SK-N-SH (cell line): ENCODE measurements at regions not wholly inside any gene's neighbourhood (a gene's known extent, or its start where the extent isn't known, plus 50 kb on each side); places are given as distances from the start of the nearest gene placed in this dataset.
"Not testable (repeated sequence)": the region's sequence is repeated elsewhere in the genome, so short reads cannot be mapped to it uniquely, and the experiment has no call there.

ENCODE experiments used
- CTCF ChIA-PET: fragments of 300-600, 350-600 bp; formaldehyde crosslinking; extraction: SDS; loops from one replicate; lab custom pipeline; 2021; lab: Yijun Ruan, JAX
- POLR2A ChIA-PET: fragments of 350-600 bp; sonication (Branson Sonifier 250); formaldehyde crosslinking; extraction: SDS; loops from one replicate; lab custom pipeline; 2020; ENCODE audit warnings: antibody characterized with exemption, inconsistent platforms; lab: Yijun Ruan, JAX
- DNase-seq: peaks from one replicate; pipeline ENCODE4 v3.0.0; 2012
- H2AFZ ChIP-seq: fragments of 200-600 bp; sonication (generic); 2 replicates; pipeline ENCODE4 v1.8.1; 2016; ENCODE audit warnings: antibody characterized with exemption, mild to moderate bottlenecking, low read depth
- H3F3A ChIP-seq: fragments of 200-600 bp; sonication (generic); replicated peaks from 2 replicates; pipeline ENCODE3; 2016; ENCODE audit warnings: antibody characterized with exemption, mild to moderate bottlenecking; ENCODE audit not compliant: insufficient read depth
- H3K27ac ChIP-seq, 2 experiments: fragments of 200-500 bp in 1 of 2; fragments of 200-600 bp in 1 of 2; sonication (Bioruptor generic) in 1 of 2; sonication (generic), shearing (Covaris generic) in 1 of 2; 2 replicates each; pipeline versions ENCODE4 v1.5.1 to v1.6.1; 2014 to 2016; ENCODE audit warnings: low read depth in 2 of 2, inconsistent platforms in 1 of 2, low read length in 1 of 2, mild to moderate bottlenecking in 1 of 2, mixed read lengths in 1 of 2
- H3K27me3 ChIP-seq: fragments of 200-600 bp; sonication (generic), shearing (Covaris generic); 2 replicates; pipeline ENCODE4 v1.6.1; 2016; ENCODE audit warnings: mixed run types; ENCODE audit not compliant: insufficient read depth
- H3K36me3 ChIP-seq, 2 experiments: fragments of 200-500 bp in 1 of 2; fragments of 200-600 bp in 1 of 2; sonication (Bioruptor generic) in 1 of 2; sonication (generic) in 1 of 2; replicated peaks in 1 of 2; 2 replicates each; pipeline versions ENCODE3 to v1.5.1; 2014 to 2016; ENCODE audit warnings: low read length in 1 of 2, mild to moderate bottlenecking in 1 of 2; ENCODE audit not compliant: insufficient read depth in 2 of 2, control insufficient read depth in 1 of 2
- H3K4me1 ChIP-seq, 2 experiments: fragments of 200-500 bp in 1 of 2; fragments of 200-600 bp in 1 of 2; sonication (Bioruptor generic) in 1 of 2; sonication (generic), shearing (Covaris generic) in 1 of 2; 2 replicates each; pipeline versions ENCODE4 v1.5.1 to v1.6.1; 2014 to 2016; ENCODE audit warnings: low read depth in 1 of 2, low read length in 1 of 2, mixed run types in 1 of 2; ENCODE audit not compliant: insufficient read depth in 2 of 2, control insufficient read depth in 1 of 2
- H3K4me2 ChIP-seq: fragments of 200-600 bp; sonication (generic), shearing (Covaris generic); 2 replicates; pipeline ENCODE4 v1.6.1; 2017; ENCODE audit warnings: mixed run types
- H3K4me3 ChIP-seq, 2 experiments: fragments of 200-500 bp in 1 of 2; fragments of 200-600 bp in 1 of 2; sonication (Bioruptor generic) in 1 of 2; sonication (generic), shearing (Covaris generic) in 1 of 2; 2 replicates each; pipeline versions ENCODE4 v1.5.1 to v1.8.1; 2014 to 2016; ENCODE audit warnings: low read depth in 2 of 2, inconsistent platforms in 1 of 2, low read length in 1 of 2, mild to moderate bottlenecking in 1 of 2, mixed read lengths in 1 of 2, moderate library complexity in 1 of 2
- H3K79me2 ChIP-seq: fragments of 200-600 bp; sonication (generic); 2 replicates; pipeline ENCODE4 v1.8.1; 2017; ENCODE audit warnings: mild to moderate bottlenecking; ENCODE audit not compliant: insufficient read depth
- H3K9ac ChIP-seq: fragments of 200-600 bp; sonication (generic); 2 replicates; pipeline ENCODE4 v1.6.1; 2017; ENCODE audit warnings: mixed run types
- H3K9me2 ChIP-seq: fragments of 200-600 bp; sonication (generic); 2 replicates; pipeline ENCODE4 v1.6.1; 2017; ENCODE audit warnings: mixed run types
- H3K9me3 ChIP-seq: fragments of 200-600 bp; sonication (generic); 2 replicates; pipeline ENCODE4 v1.6.1; 2017; ENCODE audit warnings: mixed run types, mild to moderate bottlenecking, moderate library complexity
- H4K20me1 ChIP-seq: fragments of 200-600 bp; sonication (generic); 2 replicates; pipeline ENCODE4 v1.6.1; 2017; ENCODE audit warnings: mild to moderate bottlenecking, mixed run types; ENCODE audit not compliant: insufficient read depth
- CHD2 ChIP-seq: fragments of 150-350 bp; IDR thresholded peaks from 2 replicates; pipeline ENCODE4 v1.6.1; 2018; ENCODE audit warnings: low read length; ENCODE audit not compliant: partially characterized antibody
- EP300 ChIP-seq, 2 experiments: IDR thresholded peaks; 2 replicates each; pipeline versions ENCODE4 v1.4.0 to v1.6.1; 2012; ENCODE audit warnings: borderline replicate concordance in 1 of 2, low read depth in 1 of 2, low read length in 1 of 2
- JUND ChIP-seq: IDR thresholded peaks from 2 replicates; pipeline ENCODE4 v1.4.0; 2012
- PBX3 ChIP-seq: IDR thresholded peaks from 2 replicates; pipeline ENCODE4; 2012
- POLR2AphosphoS5 ChIP-seq: IDR thresholded peaks from 2 replicates; pipeline ENCODE4 v1.6.1; 2012; ENCODE audit warnings: low read depth, low read length
- RAD21 ChIP-seq: IDR thresholded peaks from 2 replicates; pipeline ENCODE4 v1.6.1; 2012; ENCODE audit warnings: mild to moderate bottlenecking, low read length
- SIN3A ChIP-seq: IDR thresholded peaks from 2 replicates; pipeline ENCODE4 v1.6.1; 2012; ENCODE audit warnings: low read depth, mild to moderate bottlenecking, low read length, moderate library complexity, borderline replicate concordance
- SMC3 ChIP-seq: IDR thresholded peaks from 2 replicates; pipeline ENCODE4 v1.6.1; 2012; ENCODE audit warnings: low read depth, low read length, improper control_type of control experiment
- TAF1 ChIP-seq: IDR thresholded peaks from 2 replicates; pipeline ENCODE4 v1.6.1; 2012; ENCODE audit warnings: low read depth, mild to moderate bottlenecking, low read length, moderate library complexity, borderline replicate concordance
- WGBS: methylation state at CpG from one replicate; pipeline ENCODE4 v1.1.6; 2017; ENCODE audit warnings: low lambda C conversion rate; 5-methylcytosine and 5-hydroxymethylcytosine counted together

- CTCF ChIA-PET = no interaction called here
- TF ChIP-seq CHD2 (no peak), TAF1 (no peak), SMC3 (no peak), JUND (no peak), SIN3A (no peak), POLR2AphosphoS5 (no peak), RAD21 (no peak), PBX3 (no peak), EP300 (IDR thresholded peaks at IDR 0.05; ENCODE audit: borderline replicate concordance in 1 of 2, low read depth in 1 of 2, low read length in 1 of 2) (no peak)
- 29% methylated on average over 5 of the region's 21 CpGs for WGBS
- H3K4me2 ChIP-seq = no peak overlapping the region
- no peaks in the 10 kb centered on the region for H3K9me2 ChIP-seq
- POLR2A ChIA-PET = no interaction called here
- H3K4me3 ChIP-seq = no peak overlapping the region
- no peaks in the 10 kb centered on the region for H3F3A ChIP-seq
- peaks cover 0 to 9% of the 10 kb centered on the region in 2 experiments; a peak in 1 of 4 replicates for H3K4me1 ChIP-seq
- H3K9ac ChIP-seq = no peak overlapping the region
- H3K36me3 ChIP-seq = no peaks in the 10 kb centered on the region
- H3K79me2 ChIP-seq = no peaks in the 10 kb centered on the region
- no peaks in the 10 kb centered on the region for H4K20me1 ChIP-seq
- H3K27me3 ChIP-seq = no peaks in the 10 kb centered on the region
- H3K27ac ChIP-seq = no peak overlapping the region
- no peaks in the 10 kb centered on the region for H3K9me3 ChIP-seq
- no peak for DNase-seq
- no peak overlapping the region for H2AFZ ChIP-seq
Observed at GRCh38 chr14:105919458-105920150, 393.2 kb downstream of the TMEM121 start.

GRCh38 chr14:105920151-105920700 lies 393.8 kb downstream of the TMEM121 start:
- H2AFZ ChIP-seq, CTCF ChIA-PET, POLR2A ChIA-PET, H4K20me1 ChIP-seq, H3K9me3 ChIP-seq, H3K27me3 ChIP-seq, H3K9me2 ChIP-seq, H3K4me2 ChIP-seq, H3F3A ChIP-seq, H3K79me2 ChIP-seq, H3K4me3 ChIP-seq, H3K9ac ChIP-seq, DNase-seq, H3K36me3 ChIP-seq, H3K27ac ChIP-seq, H3K4me1 ChIP-seq: not testable (repeated sequence)
- WGBS = 32% methylated on average over 8 of the region's 11 CpGs

- H3K9ac ChIP-seq, H3K36me3 ChIP-seq, CTCF ChIA-PET, H3K4me2 ChIP-seq, H3F3A ChIP-seq, H4K20me1 ChIP-seq, H3K79me2 ChIP-seq, H3K4me1 ChIP-seq, POLR2A ChIA-PET, DNase-seq, H3K9me2 ChIP-seq, H3K9me3 ChIP-seq, H3K27me3 ChIP-seq, H3K4me3 ChIP-seq, H3K27ac ChIP-seq, H2AFZ ChIP-seq: not testable (repeated sequence)
- WGBS = 50% methylated on average over 13 of the region's 24 CpGs
Observed at GRCh38 chr14:105920803-105921755, 394.7 kb downstream of the TMEM121 start.

GRCh38 chr14:105921781-105922180 lies 395.4 kb downstream of the TMEM121 start:
- H3K9ac ChIP-seq, H3K9me3 ChIP-seq, POLR2A ChIA-PET, H3K4me1 ChIP-seq, H3K9me2 ChIP-seq, H3K36me3 ChIP-seq, DNase-seq, H4K20me1 ChIP-seq, H3K27ac ChIP-seq, H3K79me2 ChIP-seq, CTCF ChIA-PET, H3F3A ChIP-seq, H3K4me2 ChIP-seq, H2AFZ ChIP-seq, H3K27me3 ChIP-seq, H3K4me3 ChIP-seq: not testable (repeated sequence)
- WGBS = 100% methylated on average over 1 of the region's 4 CpGs
